GM10266 (cell line): ENCODE measurements at regions not wholly inside any gene's neighbourhood (a gene's known extent, or its start where the extent isn't known, plus 50 kb on each side); places are given as distances from the start of the nearest gene placed in this dataset.

Experiments used
- DNase-seq: peaks from one replicate; pipeline ENCODE4 v3.0.0; 2012; ENCODE audit errors: extremely low spot score
- TF ChIP-seq, protein P1 (sequence below): IDR thresholded peaks from 2 replicates; pipeline ENCODE4 v1.5.1; 2012; ENCODE audit warnings: mild to moderate bottlenecking, low read depth; ENCODE audit not compliant: control insufficient read depth, insufficient read depth; ENCODE audit errors: missing control alignments

- no peak for DNase-seq
- TF ChIP-seq, protein P1, sequence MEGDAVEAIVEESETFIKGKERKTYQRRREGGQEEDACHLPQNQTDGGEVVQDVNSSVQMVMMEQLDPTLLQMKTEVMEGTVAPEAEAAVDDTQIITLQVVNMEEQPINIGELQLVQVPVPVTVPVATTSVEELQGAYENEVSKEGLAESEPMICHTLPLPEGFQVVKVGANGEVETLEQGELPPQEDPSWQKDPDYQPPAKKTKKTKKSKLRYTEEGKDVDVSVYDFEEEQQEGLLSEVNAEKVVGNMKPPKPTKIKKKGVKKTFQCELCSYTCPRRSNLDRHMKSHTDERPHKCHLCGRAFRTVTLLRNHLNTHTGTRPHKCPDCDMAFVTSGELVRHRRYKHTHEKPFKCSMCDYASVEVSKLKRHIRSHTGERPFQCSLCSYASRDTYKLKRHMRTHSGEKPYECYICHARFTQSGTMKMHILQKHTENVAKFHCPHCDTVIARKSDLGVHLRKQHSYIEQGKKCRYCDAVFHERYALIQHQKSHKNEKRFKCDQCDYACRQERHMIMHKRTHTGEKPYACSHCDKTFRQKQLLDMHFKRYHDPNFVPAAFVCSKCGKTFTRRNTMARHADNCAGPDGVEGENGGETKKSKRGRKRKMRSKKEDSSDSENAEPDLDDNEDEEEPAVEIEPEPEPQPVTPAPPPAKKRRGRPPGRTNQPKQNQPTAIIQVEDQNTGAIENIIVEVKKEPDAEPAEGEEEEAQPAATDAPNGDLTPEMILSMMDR: no peak
These were observed 124.8 kb downstream of the RPLP1 start for GRCh38 chr15:69577397-69577796.

DNA sequence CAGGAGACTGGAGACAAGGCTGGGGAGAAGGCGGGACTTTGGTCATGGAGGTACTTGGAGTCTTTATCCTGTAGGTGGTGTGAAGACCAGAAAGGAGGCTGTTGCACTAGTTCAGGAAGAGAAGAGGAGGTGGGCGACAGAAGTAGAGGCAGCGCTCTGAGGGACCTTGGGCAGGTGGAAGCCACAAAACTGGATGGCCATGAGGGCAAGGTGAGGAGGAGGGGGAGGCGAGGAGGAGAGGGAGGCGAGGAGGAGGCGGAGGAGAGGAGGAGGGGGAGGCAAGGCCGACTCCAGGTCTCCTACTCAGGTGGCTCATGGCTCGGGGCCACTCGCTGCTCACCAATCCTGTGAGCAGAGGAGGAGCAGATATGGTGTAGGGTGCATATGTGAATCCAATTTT lies 125.6 kb downstream of the RPLP1 start:
- no peak for DNase-seq
- TF ChIP-seq, protein P1: no peak

DNA sequence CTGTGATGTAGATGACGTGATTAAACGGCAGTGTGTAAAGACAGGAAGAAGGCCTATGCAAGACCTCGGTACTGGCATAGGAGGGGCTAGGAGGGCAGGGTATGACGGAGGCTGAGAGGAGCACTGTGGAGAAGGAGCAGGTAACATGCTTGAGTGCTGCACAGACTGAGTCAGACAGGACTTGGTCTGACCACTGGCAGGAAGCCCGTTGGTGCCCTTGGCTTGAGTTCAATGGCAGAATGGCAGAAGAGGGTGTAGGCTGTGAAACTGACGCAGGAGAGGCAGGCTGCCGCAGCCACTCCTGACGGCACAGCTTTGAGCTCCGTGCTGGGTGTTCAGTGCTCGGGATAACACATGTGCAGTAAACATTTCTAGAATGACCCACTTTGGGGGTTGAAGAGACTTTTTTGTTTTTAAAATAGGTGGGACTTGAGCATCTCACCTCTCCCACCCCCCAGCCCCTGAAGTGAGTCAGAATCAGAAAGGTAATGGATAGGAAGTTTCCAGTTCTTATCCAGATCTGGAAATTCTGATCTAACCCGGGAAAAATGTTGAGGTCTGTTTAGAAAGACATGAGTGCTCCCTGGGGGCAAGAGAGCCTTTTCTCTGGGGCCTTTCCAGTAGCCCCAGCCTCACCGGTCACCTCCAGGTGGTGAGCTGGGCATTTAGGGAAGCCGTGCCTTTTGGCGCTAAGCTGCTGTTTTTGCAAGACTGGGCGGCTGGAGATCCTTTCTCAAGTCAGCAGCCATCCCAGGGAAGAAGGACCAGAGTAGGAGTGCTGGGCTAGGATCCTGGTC lies 126.4 kb downstream of the RPLP1 start:
- TF ChIP-seq, protein P1: no peak
- no peak for DNase-seq

DNA sequence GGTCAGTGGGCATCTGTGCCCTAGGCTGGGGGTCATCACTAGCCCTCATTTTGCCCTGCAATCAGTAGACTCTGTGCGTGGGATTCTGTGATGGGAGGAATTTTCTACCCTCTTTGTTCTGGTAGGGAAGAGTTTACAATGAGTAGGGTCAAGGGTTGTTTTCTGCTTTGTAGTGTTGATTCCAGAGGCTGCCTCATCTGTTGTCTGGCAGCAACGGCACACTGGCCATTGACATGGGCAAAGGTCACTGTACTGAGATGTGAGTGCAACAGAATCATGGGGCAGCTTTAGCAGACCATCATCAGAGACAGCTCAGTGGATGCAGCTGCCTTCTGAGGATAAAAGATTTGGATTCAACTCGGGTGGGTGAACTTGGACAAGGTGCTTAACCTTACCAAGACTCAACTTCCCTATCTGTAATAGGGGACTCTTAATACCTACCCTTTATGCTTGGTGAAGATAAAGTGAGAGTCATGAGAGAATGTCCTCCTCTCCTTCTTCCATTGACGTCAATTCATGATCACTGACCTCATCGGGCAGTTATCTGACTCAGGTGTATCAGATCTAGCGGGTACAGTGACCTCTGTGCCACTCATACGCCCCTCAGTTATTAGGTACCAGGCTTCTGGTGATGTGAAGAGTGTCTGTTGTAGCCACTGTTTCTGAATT lies 127.5 kb downstream of the RPLP1 start:
- DNase-seq: no peak
- TF ChIP-seq, protein P1: no peak

DNA sequence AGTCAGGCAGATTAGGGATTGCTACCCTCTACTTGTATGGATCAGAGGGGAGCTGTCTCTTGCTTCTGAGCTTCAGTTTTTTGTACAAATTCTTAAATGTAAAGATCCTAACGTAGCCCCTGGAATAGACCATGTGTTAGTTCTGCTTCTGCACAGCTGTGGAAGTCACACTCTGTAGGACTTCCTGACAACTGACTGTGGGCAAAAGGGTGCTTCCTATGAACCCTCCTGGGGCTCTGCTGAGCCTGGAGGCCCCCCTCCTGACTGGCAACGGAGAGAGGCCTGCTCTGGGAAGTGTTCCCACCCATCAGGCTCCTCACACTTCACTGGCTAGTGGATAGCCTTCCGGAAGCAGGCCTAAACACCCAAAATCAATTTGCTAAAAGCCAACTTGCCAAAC lies 131.0 kb downstream of the RPLP1 start:
- TF ChIP-seq, protein P1: no peak
- DNase-seq: no peak

DNA sequence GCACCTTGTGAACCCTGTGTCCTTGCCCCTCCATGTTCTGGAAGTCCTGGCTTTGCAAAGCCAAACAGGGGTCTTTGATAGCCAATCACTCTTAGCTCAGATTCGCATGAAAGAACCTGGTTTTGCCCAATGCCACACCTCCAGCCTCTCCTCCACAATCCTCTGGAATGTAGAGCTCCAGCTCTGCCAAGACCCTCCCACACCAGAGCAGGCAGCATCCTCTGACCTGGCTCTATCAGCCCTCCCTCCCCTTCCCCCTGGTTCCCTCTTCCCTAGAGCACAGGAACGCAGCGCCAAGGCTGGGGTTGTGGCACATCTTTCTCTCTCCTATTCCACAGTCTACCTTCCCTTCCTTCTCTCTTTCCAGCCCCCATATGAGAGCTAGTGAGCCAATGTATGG lies 133.3 kb downstream of the RPLP1 start:
- TF ChIP-seq, protein P1: no peak
- DNase-seq: no peak

- TF ChIP-seq, protein P1: no peak
- no peak for DNase-seq
These were observed 134.1 kb downstream of the RPLP1 start for GRCh38 chr15:69586721-69587120.
